Fibroblast of mammary gland (primary cell): ENCODE measurements at regions not wholly inside any gene's neighbourhood (a gene's known extent, or its start where the extent isn't known, plus 50 kb on each side); places are given as distances from the start of the nearest gene placed in this dataset.
A peak's percentile ranks its signal among the peaks of the same experiment; 100 is the strongest.

Experiments
- DNase-seq: peaks from one replicate; pipeline ENCODE4 v3.0.0-alpha.2; 2010; ENCODE audit warnings: low read depth
- H3K4me3 ChIP-seq: 2 replicates; pipeline ENCODE4 v1.5.1; 2011; ENCODE audit warnings: low read depth, mild to moderate bottlenecking, low read length, moderate library complexity; ENCODE audit not compliant: control insufficient read depth
- CTCF ChIP-seq: conservative IDR thresholded peaks from 2 replicates; pipeline ENCODE4 v1.5.1; 2011; ENCODE audit warnings: low read depth, low read length, inconsistent platforms; ENCODE audit not compliant: control insufficient read depth, insufficient read depth

- no peak for DNase-seq
- no peak overlapping the region for H3K4me3 ChIP-seq
- no peak for TF ChIP-seq CTCF
These were observed 152.8 kb downstream of the TMEM167A start for GRCh38 chr5:82924226-82925060.

GRCh38 chr5:82922086-82922734, 155.0 kb downstream of the TMEM167A start:
- DNase-seq, result no peak
- no peak overlapping the region for H3K4me3 ChIP-seq
- TF ChIP-seq CTCF, result no peak

DNA sequence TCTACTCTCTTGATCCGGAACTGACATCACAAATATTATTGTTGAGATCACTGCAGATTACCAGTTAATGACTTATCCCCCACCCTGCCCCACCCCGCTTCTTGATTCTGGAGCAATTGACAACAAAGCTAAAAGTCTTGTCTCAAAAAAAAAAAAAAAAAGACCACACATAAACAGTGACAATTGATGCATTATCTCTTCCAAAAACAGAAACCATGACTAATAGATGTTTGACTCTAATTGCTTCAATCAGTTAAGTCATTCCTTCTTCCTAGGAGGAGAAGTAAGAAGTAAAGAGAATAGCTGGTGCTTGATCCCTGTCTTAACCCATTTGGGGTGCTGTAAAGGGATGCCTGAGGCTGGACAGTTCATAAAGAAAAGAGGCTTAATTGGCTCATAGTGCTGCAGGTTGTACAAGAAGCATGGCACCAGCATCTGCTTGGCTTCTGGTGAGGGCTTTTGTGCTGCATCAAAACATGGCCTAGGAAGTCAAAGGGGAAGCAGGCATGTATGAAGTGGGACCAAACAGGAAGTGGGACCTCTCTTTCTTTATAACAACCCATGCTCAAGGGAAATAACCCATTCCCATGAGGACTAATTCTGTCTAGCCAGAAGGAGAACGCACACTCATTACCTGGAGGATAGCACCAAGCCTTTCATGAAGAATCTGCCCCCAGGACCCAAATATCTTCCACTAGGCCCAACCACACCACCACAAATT, 158.7 kb downstream of the TMEM167A start:
- no peak for TF ChIP-seq CTCF
- DNase-seq, result peak; percentile 55
- H3K4me3 ChIP-seq, result no peak overlapping the region

GRCh38 chr5:82917584-82917983, 159.6 kb downstream of the TMEM167A start:
- no peak for TF ChIP-seq CTCF
- DNase-seq, result no peak
- no peak overlapping the region for H3K4me3 ChIP-seq

DNA sequence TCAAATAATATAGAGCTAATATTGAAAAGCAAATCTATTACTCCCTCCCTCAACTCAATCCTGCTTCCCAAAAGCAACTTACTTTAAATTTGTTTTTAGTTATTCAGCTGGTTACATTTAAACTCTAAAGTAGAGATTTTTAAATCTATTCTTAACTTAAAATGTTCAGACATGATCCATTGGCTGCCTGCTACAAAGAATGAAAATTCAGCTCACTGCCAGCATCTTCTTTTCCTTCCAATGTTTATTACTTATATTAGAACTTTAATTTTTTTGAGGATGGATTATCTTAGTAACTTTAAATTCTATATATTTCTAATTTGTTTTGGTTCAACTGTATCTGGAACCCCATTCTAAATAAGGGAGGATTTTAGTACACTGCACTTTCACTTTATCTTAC, 163.2 kb downstream of the TMEM167A start:
- no peak for DNase-seq

More for the DNA sequence above, 163.2 kb downstream of the TMEM167A start:
- no peak for TF ChIP-seq CTCF
- no peak overlapping the region for H3K4me3 ChIP-seq
